WTC11 (cell line): ENCODE measurements at regions not wholly inside any gene's neighbourhood (a gene's known extent, or its start where the extent isn't known, plus 50 kb on each side); places are given as distances from the start of the nearest gene placed in this dataset.

Source experiments
- ATAC-seq: fragments of 200-7000 bp; cut with Tn5 transposase; 2 replicates; pipeline ENCODE4 v1.10.0; 2021; ENCODE audit warnings: mild to moderate bottlenecking, moderate library complexity
- CTCF ChIA-PET: fragments of 300-600 bp; sonication (Branson Sonifier 250); formaldehyde crosslinking; loops from one replicate; lab custom pipeline; 2021; ENCODE audit warnings: antibody characterized with exemption; lab: Charles Lee
- POLR2A ChIA-PET: fragments of 350-600 bp; sonication (Branson Sonifier 250); formaldehyde crosslinking; loops from one replicate; lab custom pipeline; 2021; ENCODE audit warnings: antibody characterized with exemption; lab: Charles Lee
- DNase-seq: peaks from one replicate; pipeline ENCODE4 v3.0.0; 2021; ENCODE audit warnings: low spot score
- H3K27ac Mint-ChIP-seq: 2 replicates; pipeline ENCODE4 v1.8.0; 2021; ENCODE audit warnings: mixed read lengths
- H3K27me3 Mint-ChIP-seq: 2 replicates; pipeline ENCODE4 v1.8.0; 2021; ENCODE audit warnings: low read depth, mild to moderate bottlenecking, moderate library complexity, mixed read lengths
- H3K36me3 Mint-ChIP-seq: 2 replicates; pipeline ENCODE4 v1.8.0; 2021; ENCODE audit warnings: mixed read lengths
- H3K4me1 Mint-ChIP-seq: 2 replicates; pipeline ENCODE4 v1.8.0; 2022; ENCODE audit warnings: mixed read lengths
- H3K4me3 Mint-ChIP-seq: 2 replicates; pipeline ENCODE4 v1.8.0; 2021; ENCODE audit warnings: mild to moderate bottlenecking, moderate library complexity, mixed read lengths
- H3K9me3 Mint-ChIP-seq: 2 replicates; pipeline ENCODE4 v1.8.0; 2021; ENCODE audit warnings: mixed read lengths
- EMX1 ChIP-seq: fragments of 250-450 bp; sonication (Bioruptor Pico); IDR thresholded peaks from 2 replicates; pipeline ENCODE4 v1.8.0; 2021; ENCODE audit warnings: mild to moderate bottlenecking
- KAT7 ChIP-seq: sonication (generic); formaldehyde crosslinking; IDR thresholded peaks from 2 replicates; pipeline ENCODE4 v1.8.1; 2023; ENCODE audit warnings: missing genetic modification reagents, mild to moderate bottlenecking, borderline replicate concordance
- MAX ChIP-seq: sonication (generic); formaldehyde crosslinking; IDR thresholded peaks from 2 replicates; pipeline ENCODE4 v1.8.0; 2022; ENCODE audit warnings: mild to moderate bottlenecking, missing genetic modification reagents
- NFATC4 ChIP-seq: fragments of 250-450 bp; sonication (Bioruptor Pico); IDR thresholded peaks from 2 replicates; pipeline ENCODE4 v1.9.0; 2021; ENCODE audit warnings: mild to moderate bottlenecking
- NR2C2 ChIP-seq: sonication (generic); formaldehyde crosslinking; IDR thresholded peaks from 2 replicates; pipeline ENCODE4 v1.8.0; 2022; ENCODE audit warnings: mild to moderate bottlenecking, missing genetic modification reagents
- SP1 ChIP-seq: sonication (generic); formaldehyde crosslinking; conservative IDR thresholded peaks from 2 replicates; pipeline ENCODE4 v1.8.1; 2022; ENCODE audit warnings: missing genetic modification reagents
- TCF7 ChIP-seq: sonication (generic); formaldehyde crosslinking; IDR thresholded peaks from 2 replicates; pipeline ENCODE4 v1.8.0; 2022; ENCODE audit warnings: mild to moderate bottlenecking, low read depth, missing genetic modification reagents, moderate library complexity
- TEAD1 ChIP-seq: sonication (generic); formaldehyde crosslinking; IDR thresholded peaks from 2 replicates; pipeline ENCODE4 v1.8.0; 2022; ENCODE audit warnings: mild to moderate bottlenecking, missing genetic modification reagents
- ZNF425 ChIP-seq: fragments of 250-450 bp; sonication (Bioruptor Pico); conservative IDR thresholded peaks from 2 replicates; pipeline ENCODE4 v1.9.0; 2021; ENCODE audit warnings: mild to moderate bottlenecking
- ZNF671 ChIP-seq: fragments of 250-450 bp; sonication (Bioruptor Pico); IDR thresholded peaks from 2 replicates; pipeline ENCODE4 v1.8.0; 2021; ENCODE audit warnings: mild to moderate bottlenecking
- TF ChIP-seq, protein P1 (sequence below): sonication (generic); formaldehyde crosslinking; conservative IDR thresholded peaks from 2 replicates; pipeline ENCODE4 v1.8.1; 2023; ENCODE audit warnings: mild to moderate bottlenecking, low read depth, missing genetic modification reagents, moderate library complexity
- TF ChIP-seq, protein P2 (sequence below): sonication (generic); formaldehyde crosslinking; IDR thresholded peaks from 2 replicates; pipeline ENCODE4 v1.8.1; 2022; ENCODE audit warnings: low read depth, mild to moderate bottlenecking, moderate library complexity, missing genetic modification reagents, borderline replicate concordance
- TF ChIP-seq, protein P3 (sequence below): fragments of 200-600 bp; IDR thresholded peaks from 2 replicates; pipeline ENCODE4 v1.8.0; 2022; ENCODE audit warnings: antibody characterized with exemption
- TF ChIP-seq, protein P4 (sequence below): sonication (generic); formaldehyde crosslinking; IDR thresholded peaks from 2 replicates; pipeline ENCODE4 v1.8.1; 2022; ENCODE audit warnings: missing genetic modification reagents, borderline replicate concordance
- TF ChIP-seq, protein P5 (sequence below): sonication (generic); formaldehyde crosslinking; IDR thresholded peaks from 2 replicates; pipeline ENCODE4 v1.8.1; 2023; ENCODE audit warnings: mild to moderate bottlenecking, missing genetic modification reagents
- TF ChIP-seq, protein P6 (sequence below): fragments of 250-450 bp; sonication (Bioruptor Pico); IDR thresholded peaks from 2 replicates; pipeline ENCODE4 v1.9.0; 2021; ENCODE audit warnings: mild to moderate bottlenecking

DNA sequence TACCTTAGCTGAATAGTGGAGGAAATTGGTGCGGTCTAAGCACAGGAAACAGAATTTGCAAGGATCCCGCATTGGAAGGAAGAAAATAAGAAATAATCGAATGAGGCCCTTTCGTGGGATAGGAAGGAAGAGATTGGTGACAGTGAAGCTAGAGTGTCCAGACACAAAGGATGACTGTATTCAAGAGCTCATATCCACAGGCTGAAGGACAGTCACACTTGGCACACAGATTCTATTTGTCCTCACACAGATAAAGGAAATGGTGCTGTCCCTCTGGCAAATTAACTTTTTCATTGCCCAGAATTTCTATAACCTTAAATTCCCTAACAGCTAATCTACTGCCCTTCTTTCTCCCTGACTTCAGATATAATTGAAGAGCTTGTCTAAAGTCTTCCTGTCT, 2188.9 kb upstream of the TENM3 start:
- POLR2A ChIA-PET = no interaction called here
- DNase-seq = no peak
- TF ChIP-seq, protein P1, sequence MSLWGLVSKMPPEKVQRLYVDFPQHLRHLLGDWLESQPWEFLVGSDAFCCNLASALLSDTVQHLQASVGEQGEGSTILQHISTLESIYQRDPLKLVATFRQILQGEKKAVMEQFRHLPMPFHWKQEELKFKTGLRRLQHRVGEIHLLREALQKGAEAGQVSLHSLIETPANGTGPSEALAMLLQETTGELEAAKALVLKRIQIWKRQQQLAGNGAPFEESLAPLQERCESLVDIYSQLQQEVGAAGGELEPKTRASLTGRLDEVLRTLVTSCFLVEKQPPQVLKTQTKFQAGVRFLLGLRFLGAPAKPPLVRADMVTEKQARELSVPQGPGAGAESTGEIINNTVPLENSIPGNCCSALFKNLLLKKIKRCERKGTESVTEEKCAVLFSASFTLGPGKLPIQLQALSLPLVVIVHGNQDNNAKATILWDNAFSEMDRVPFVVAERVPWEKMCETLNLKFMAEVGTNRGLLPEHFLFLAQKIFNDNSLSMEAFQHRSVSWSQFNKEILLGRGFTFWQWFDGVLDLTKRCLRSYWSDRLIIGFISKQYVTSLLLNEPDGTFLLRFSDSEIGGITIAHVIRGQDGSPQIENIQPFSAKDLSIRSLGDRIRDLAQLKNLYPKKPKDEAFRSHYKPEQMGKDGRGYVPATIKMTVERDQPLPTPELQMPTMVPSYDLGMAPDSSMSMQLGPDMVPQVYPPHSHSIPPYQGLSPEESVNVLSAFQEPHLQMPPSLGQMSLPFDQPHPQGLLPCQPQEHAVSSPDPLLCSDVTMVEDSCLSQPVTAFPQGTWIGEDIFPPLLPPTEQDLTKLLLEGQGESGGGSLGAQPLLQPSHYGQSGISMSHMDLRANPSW (CRISPR knock-in tag) = no peak
- TF ChIP-seq, protein P2, sequence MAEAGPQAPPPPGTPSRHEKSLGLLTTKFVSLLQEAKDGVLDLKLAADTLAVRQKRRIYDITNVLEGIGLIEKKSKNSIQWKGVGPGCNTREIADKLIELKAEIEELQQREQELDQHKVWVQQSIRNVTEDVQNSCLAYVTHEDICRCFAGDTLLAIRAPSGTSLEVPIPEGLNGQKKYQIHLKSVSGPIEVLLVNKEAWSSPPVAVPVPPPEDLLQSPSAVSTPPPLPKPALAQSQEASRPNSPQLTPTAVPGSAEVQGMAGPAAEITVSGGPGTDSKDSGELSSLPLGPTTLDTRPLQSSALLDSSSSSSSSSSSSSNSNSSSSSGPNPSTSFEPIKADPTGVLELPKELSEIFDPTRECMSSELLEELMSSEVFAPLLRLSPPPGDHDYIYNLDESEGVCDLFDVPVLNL (CRISPR knock-in tag) = no peak
- Mint-ChIP-seq H3K27me3 (peaks cover 10% of the 10 kb centered on the region), H3K27ac (no peak overlapping the region), H3K4me1 (peaks cover 36% of the 10 kb centered on the region), H3K4me3 (no peak overlapping the region), H3K9me3 (no peaks in the 10 kb centered on the region), H3K36me3 (no peaks in the 10 kb centered on the region)
- no peak for ATAC-seq
- CTCF ChIA-PET = interaction anchor here (1.0 kb wide), 1 partner anchor 26 kb away, joined by 3 read pairs; no protein-coding TSS in a partner anchor

DNA sequence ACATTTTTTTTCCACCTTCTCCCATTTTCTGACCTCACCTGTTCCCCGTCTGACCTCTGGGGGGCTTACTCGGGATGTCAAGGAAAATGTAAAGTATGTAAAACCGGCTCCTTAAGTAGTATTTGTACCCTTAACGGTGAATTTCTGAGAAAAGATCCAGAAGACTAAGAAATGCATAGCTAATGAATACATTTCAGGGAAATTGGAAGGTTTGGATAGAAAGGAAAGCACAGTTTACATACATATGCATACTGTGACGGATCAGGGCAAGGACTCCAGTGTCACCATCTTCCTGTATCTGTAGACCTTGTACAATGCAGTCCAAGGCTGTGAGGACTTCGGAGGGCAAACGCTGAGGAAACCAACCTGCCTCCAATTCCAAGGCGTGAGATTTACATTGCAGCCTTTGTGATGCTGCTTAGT, 2185.9 kb upstream of the TENM3 start:
- H3K4me1 Mint-ChIP-seq = peaks cover 27% of the 10 kb centered on the region
- H3K36me3 Mint-ChIP-seq = no peaks in the 10 kb centered on the region
- ChIA-PET POLR2A (no interaction called here), CTCF (no interaction called here)
- peak; percentile 25 for DNase-seq
- H3K27me3 Mint-ChIP-seq = peaks cover 31% of the 10 kb centered on the region
- ATAC-seq = peak; percentile 38
- TF ChIP-seq ZNF425 (CRISPR knock-in tag) (no peak), EMX1 (CRISPR knock-in tag) (no peak)
- TF ChIP-seq, protein P2 (CRISPR knock-in tag) = no peak
- TF ChIP-seq, protein P3, sequence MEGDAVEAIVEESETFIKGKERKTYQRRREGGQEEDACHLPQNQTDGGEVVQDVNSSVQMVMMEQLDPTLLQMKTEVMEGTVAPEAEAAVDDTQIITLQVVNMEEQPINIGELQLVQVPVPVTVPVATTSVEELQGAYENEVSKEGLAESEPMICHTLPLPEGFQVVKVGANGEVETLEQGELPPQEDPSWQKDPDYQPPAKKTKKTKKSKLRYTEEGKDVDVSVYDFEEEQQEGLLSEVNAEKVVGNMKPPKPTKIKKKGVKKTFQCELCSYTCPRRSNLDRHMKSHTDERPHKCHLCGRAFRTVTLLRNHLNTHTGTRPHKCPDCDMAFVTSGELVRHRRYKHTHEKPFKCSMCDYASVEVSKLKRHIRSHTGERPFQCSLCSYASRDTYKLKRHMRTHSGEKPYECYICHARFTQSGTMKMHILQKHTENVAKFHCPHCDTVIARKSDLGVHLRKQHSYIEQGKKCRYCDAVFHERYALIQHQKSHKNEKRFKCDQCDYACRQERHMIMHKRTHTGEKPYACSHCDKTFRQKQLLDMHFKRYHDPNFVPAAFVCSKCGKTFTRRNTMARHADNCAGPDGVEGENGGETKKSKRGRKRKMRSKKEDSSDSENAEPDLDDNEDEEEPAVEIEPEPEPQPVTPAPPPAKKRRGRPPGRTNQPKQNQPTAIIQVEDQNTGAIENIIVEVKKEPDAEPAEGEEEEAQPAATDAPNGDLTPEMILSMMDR = peak; percentile 41; the same call in 1 of the 2 replicates
- peak overlapping the region; percentile 59 for H3K27ac Mint-ChIP-seq
- peak overlapping the region; percentile 79 for H3K4me3 Mint-ChIP-seq
- H3K9me3 Mint-ChIP-seq = no peaks in the 10 kb centered on the region

GRCh38 chr4:180057891-180058671, 2185.1 kb upstream of the TENM3 start:
- POLR2A ChIA-PET = no interaction called here
- peaks cover 24% of the 10 kb centered on the region for H3K4me1 Mint-ChIP-seq
- DNase-seq (peak; percentile 53), ATAC-seq (peak; percentile 69)
- peak overlapping the region; percentile 79 for H3K4me3 Mint-ChIP-seq
- CTCF ChIA-PET = no interaction called here
- no peak overlapping the region for H3K27ac Mint-ChIP-seq
- no peaks in the 10 kb centered on the region for H3K9me3 Mint-ChIP-seq
- H3K27me3 Mint-ChIP-seq = peaks cover 31% of the 10 kb centered on the region
- H3K36me3 Mint-ChIP-seq = no peaks in the 10 kb centered on the region
- TF ChIP-seq ZNF671 (no peak), NFATC4 (CRISPR knock-in tag) (no peak), MAX (CRISPR knock-in tag) (no peak), TEAD1 (CRISPR knock-in tag) (no peak), NR2C2 (no peak), KAT7 (CRISPR knock-in tag) (0 out of 2 replicates have a peak, but pooled peaks have one; percentile 64), TCF7 (no peak), SP1 (0 out of 2 replicates have a peak, but pooled peaks have one; percentile 17)
- TF ChIP-seq, protein P4, sequence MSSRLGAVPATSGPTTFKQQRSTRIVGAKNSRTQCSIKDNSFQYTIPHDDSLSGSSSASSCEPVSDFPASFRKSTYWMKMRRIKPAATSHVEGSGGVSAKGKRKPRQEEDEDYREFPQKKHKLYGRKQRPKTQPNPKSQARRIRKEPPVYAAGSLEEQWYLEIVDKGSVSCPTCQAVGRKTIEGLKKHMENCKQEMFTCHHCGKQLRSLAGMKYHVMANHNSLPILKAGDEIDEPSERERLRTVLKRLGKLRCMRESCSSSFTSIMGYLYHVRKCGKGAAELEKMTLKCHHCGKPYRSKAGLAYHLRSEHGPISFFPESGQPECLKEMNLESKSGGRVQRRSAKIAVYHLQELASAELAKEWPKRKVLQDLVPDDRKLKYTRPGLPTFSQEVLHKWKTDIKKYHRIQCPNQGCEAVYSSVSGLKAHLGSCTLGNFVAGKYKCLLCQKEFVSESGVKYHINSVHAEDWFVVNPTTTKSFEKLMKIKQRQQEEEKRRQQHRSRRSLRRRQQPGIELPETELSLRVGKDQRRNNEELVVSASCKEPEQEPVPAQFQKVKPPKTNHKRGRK (CRISPR knock-in tag) = no peak
- TF ChIP-seq, protein P5, sequence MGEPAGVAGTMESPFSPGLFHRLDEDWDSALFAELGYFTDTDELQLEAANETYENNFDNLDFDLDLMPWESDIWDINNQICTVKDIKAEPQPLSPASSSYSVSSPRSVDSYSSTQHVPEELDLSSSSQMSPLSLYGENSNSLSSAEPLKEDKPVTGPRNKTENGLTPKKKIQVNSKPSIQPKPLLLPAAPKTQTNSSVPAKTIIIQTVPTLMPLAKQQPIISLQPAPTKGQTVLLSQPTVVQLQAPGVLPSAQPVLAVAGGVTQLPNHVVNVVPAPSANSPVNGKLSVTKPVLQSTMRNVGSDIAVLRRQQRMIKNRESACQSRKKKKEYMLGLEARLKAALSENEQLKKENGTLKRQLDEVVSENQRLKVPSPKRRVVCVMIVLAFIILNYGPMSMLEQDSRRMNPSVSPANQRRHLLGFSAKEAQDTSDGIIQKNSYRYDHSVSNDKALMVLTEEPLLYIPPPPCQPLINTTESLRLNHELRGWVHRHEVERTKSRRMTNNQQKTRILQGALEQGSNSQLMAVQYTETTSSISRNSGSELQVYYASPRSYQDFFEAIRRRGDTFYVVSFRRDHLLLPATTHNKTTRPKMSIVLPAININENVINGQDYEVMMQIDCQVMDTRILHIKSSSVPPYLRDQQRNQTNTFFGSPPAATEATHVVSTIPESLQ = no peak
- TF ChIP-seq, protein P6, sequence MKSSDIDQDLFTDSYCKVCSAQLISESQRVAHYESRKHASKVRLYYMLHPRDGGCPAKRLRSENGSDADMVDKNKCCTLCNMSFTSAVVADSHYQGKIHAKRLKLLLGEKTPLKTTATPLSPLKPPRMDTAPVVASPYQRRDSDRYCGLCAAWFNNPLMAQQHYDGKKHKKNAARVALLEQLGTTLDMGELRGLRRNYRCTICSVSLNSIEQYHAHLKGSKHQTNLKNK = no peak
